HFF-Myc (cell line): ENCODE measurements at regions not wholly inside any gene's neighbourhood (a gene's known extent, or its start where the extent isn't known, plus 50 kb on each side); places are given as distances from the start of the nearest gene placed in this dataset.

Source experiments
- DNase-seq: peaks from one replicate; pipeline ENCODE4 v3.0.0-alpha.2; 2011; ENCODE audit warnings: low read depth; ENCODE audit errors: extremely low read depth
- H3K4me3 ChIP-seq: replicated peaks from 2 replicates; pipeline ENCODE4 v1.5.1; 2011; ENCODE audit warnings: low read depth, mild to moderate bottlenecking, control low read depth, low read length
- TF ChIP-seq, protein P1 (sequence below): IDR thresholded peaks from 2 replicates; pipeline ENCODE4 v1.5.1; 2012; ENCODE audit warnings: mild to moderate bottlenecking, low read depth, low read length, control low read depth; ENCODE audit errors: missing control alignments

DNA sequence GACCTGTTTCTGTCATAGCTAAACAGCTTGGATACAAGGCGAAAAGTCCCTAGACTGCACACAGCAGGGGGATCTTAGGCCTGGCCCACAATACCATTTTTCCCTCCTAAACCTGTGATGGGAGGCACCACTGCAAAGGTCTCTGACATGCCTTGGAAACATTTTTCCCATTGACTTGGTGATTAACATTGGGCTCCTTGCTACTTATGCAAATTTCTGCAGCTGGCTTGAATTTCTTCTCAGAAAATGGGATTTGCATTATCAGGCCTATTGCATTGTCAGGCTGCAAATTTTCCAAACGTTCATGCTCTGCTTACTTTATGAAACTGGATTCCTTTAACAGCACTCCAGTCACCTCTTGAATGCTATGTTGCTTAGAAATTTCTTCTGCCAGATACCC, 136.2 kb upstream of the TSHZ3 start:
- TF ChIP-seq, protein P1, sequence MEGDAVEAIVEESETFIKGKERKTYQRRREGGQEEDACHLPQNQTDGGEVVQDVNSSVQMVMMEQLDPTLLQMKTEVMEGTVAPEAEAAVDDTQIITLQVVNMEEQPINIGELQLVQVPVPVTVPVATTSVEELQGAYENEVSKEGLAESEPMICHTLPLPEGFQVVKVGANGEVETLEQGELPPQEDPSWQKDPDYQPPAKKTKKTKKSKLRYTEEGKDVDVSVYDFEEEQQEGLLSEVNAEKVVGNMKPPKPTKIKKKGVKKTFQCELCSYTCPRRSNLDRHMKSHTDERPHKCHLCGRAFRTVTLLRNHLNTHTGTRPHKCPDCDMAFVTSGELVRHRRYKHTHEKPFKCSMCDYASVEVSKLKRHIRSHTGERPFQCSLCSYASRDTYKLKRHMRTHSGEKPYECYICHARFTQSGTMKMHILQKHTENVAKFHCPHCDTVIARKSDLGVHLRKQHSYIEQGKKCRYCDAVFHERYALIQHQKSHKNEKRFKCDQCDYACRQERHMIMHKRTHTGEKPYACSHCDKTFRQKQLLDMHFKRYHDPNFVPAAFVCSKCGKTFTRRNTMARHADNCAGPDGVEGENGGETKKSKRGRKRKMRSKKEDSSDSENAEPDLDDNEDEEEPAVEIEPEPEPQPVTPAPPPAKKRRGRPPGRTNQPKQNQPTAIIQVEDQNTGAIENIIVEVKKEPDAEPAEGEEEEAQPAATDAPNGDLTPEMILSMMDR = no peak
- H3K4me3 ChIP-seq = no peak overlapping the region
- no peak for DNase-seq

DNA sequence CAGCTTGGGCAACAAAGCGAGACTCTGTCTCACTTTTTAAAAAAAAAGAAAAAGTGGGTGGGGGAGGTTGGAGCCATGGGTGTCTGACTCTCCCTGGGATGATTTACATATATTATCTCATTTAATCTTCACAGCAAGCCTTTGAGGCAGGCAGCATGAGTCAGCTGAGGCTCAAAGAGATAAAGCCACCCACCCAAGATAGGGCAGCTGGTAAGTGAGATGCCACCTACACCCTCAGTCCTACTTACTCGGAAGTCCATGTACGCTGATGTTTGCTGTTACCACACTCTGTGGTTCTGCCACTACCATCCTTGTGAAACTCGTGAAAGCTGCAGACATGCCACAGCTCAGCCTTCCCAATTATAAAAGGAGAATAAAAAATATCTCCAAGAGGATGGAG, 142.0 kb upstream of the TSHZ3 start:
- no peak for DNase-seq
- TF ChIP-seq, protein P1 = no peak
- no peak overlapping the region for H3K4me3 ChIP-seq

DNA sequence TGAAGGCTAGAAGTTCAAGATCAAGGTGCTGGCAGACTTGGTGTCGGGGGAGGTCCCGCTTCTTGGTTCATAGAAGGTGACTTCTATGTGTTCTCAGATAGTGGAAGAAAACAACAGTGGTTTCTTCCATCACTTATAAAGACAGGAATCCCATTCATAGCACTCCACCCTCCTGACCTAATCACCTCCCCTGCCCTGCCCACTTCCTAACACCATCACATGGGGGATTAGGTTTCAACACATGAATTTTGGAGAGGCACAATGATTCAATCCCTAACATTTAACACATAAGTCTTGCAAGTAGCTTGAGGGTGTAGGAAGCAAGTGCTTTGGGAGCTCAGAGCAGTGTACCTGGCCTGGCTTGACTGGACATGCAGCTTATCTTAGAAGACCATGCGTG, 142.8 kb upstream of the TSHZ3 start:
- no peak overlapping the region for H3K4me3 ChIP-seq
- TF ChIP-seq, protein P1 = no peak
- DNase-seq = no peak

DNA sequence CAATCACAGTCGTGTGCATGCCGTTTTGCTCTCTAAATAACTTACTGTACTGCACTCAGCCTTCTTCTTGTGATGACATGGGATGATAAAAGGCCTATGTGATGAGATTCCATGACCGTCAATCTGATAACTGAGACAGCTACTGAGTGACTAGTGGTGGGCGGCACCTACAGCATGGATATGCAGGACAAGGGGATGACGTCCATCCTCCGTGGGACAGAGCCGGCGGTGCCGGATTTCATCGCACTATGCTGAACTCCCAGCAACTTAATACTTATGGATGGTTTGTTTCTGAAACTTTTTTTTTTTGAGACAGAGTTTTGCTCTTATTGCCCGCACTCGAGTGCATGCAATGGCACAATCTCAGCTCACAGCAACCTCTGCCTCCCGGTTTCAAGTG, 146.8 kb upstream of the TSHZ3 start:
- TF ChIP-seq, protein P1 = no peak
- no peak for DNase-seq
- H3K4me3 ChIP-seq = no peak overlapping the region

DNA sequence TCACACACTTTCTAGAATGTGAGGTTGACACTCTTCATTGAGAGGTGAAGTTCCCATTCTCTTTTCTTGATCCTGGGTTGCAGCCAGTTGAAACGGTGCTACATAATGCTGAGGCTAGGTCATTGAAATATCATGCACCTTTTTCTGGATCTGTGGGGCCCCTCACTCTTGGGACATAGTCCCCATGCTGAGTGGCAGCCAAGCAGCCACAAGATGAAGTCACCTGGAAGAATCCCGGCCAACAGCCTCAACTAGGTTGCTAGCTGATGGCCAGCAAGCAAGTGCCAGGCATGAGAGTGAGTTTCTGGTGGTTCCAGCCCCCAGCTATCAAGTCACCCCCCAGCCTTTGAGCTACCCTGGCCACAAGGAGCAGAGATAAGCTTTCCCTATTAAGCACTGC, 148.5 kb upstream of the TSHZ3 start:
- H3K4me3 ChIP-seq = no peak overlapping the region
- TF ChIP-seq, protein P1 = no peak
- DNase-seq = no peak

DNA sequence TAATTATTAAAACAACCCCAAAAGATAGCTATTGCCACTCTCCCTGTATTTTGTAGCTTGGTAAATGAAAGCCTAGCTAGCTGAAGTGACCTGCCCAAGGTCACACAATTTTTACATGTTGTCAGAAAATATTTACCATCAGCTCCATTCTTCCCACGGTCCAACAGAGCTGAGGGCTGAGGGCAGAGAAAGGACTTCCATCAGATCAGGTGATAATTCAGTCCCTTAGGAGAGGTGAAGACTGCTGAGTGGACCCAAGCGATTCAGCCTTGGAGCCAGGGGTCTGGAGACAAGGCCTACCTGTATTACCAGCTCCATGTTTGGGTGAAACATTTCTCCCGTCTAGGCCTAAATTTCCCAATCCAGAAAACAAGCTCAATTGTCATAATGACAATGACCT, 149.5 kb upstream of the TSHZ3 start:
- TF ChIP-seq, protein P1 = no peak

More for the DNA sequence above, 149.5 kb upstream of the TSHZ3 start:
- DNase-seq = no peak
- H3K4me3 ChIP-seq = no peak overlapping the region
